Activated CD4-positive, alpha-beta T cell treated with anti-CD3 and anti-CD28 coated beads, Interleukin-10, Interleukin-2, amounts not matched to agents 100 ng/mL and 50 ng/mL, durations not matched to agents 16 hours and 8 hours (primary cell): ENCODE measurements at regions not wholly inside any gene's neighbourhood (a gene's known extent, or its start where the extent isn't known, plus 50 kb on each side); places are given as distances from the start of the nearest gene placed in this dataset.
"Not testable (repeated sequence)": the region's sequence is repeated elsewhere in the genome, so short reads cannot be mapped to it uniquely, and the experiment has no call there.

Experiments
- DNase-seq: peaks from one replicate; pipeline ENCODE4 v3.0.0-alpha.2; 2020

DNA sequence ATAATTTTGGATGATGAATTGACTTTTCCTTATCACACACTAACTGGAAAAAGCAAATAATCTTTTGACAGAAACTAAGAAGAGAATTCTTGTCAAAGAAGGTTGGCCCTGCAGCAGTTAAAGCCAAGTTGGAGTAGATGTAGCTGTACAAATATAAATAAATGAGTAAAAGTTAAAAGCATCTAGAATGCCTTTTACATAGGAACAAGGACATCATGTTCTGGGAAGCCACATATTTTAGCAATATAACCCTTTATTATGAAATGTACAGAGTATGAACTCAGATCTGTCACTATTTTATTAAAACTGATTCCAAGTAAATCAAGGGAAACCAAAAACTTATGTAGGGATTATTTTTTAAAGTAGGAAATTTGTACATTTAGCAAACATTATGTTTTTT, 269.4 kb upstream of the FAT4 start:
- DNase-seq: no peak

DNA sequence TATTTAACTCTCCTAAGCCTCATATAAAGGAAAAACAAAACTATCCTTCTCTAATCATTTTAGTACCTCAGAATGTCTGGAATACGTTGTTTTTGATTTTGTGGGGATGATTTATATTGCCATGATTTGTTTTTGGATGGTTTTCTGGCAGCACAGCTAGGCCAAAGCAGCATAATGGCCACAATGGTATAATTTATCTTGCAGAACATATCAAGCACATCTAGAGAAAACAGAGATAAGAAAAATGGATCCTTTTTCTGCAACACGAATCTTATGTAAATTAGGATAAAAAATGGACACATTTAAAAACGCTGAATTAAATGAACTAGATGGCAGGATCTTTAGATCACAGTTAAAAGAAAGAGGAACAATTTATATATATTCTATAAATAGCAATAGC, 269.9 kb upstream of the FAT4 start:
- DNase-seq: no peak

DNA sequence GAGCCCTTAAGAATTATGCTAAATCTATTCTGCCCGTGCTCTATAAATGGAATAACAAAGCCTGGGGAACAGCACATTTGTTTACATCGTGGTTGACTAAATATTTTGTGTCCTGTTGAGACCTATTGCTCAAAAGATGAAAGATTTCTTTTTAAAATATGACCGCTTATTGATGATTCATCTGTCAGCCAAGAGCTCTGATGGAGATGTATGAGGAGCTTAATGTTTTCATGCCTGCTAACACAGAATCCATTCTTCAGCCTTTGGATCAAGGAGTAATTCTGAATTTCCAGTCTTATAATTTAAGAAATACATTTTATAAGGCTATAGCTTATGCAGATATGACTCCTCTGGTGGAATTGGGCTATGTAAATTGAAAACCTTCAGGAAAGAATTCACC, 271.3 kb upstream of the FAT4 start:
- no peak for DNase-seq

DNA sequence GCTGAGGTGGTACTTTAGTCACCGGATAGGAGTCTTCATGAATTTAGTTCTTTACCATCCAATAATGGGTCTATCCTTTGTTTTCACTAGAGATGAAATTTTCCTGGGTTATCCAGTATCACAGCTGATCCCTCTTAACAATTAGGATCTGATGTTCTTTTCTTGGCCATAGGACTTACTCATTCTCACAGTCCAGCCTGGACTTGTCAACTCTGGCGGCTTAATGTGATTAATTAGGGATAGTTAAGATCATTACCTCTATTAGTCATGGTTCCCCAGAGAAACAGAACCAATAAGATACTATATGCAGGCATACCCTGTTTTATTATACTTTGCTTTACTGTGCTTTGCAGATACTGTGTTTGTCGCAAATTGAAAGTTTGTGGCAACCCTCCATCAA, 272.7 kb upstream of the FAT4 start:
- no peak for DNase-seq

- no peak for DNase-seq
These were observed 273.3 kb upstream of the FAT4 start for GRCh38 chr4:125041372-125041930.

DNA sequence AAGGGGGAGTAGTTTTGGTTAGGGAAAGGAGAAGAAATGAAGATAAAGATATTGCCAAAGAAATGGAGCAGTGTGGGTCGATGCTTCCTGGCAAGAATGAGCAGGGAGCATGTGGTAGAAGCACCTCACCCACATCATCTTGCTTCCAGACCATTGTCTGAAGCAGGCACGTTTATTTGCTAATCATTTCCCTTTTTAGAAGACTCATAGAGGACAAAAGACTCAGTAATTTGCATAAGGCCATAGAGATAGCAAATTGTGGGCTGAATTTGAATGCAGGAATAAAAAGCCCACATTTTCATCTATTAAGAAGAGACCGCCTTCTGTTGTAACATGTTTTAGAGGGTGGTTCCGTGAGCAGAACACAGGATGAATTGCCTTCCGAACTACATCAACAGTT, 275.2 kb upstream of the FAT4 start:
- no peak for DNase-seq

GRCh38 chr4:125022855-125023501, 291.8 kb upstream of the FAT4 start:
- no peak for DNase-seq

DNA sequence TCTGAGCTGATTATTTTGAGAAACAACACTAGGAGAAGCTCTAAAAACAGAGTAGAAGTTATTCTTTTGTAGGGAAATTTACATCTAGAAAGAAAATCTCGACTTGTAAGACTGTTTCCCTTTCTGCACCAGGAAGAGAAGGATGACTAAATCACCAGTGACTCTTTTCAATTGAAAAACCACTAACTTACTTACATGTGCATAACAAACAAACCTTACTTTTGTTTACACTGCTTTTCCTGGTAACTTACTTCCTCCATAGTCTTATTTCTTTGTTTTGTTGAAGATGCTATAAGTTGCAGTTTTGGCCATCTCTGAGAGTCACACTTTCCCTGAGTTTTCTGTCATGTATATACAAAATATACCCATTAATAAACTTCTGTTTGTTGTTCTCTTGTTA, 293.6 kb upstream of the FAT4 start:
- DNase-seq: no peak

DNA sequence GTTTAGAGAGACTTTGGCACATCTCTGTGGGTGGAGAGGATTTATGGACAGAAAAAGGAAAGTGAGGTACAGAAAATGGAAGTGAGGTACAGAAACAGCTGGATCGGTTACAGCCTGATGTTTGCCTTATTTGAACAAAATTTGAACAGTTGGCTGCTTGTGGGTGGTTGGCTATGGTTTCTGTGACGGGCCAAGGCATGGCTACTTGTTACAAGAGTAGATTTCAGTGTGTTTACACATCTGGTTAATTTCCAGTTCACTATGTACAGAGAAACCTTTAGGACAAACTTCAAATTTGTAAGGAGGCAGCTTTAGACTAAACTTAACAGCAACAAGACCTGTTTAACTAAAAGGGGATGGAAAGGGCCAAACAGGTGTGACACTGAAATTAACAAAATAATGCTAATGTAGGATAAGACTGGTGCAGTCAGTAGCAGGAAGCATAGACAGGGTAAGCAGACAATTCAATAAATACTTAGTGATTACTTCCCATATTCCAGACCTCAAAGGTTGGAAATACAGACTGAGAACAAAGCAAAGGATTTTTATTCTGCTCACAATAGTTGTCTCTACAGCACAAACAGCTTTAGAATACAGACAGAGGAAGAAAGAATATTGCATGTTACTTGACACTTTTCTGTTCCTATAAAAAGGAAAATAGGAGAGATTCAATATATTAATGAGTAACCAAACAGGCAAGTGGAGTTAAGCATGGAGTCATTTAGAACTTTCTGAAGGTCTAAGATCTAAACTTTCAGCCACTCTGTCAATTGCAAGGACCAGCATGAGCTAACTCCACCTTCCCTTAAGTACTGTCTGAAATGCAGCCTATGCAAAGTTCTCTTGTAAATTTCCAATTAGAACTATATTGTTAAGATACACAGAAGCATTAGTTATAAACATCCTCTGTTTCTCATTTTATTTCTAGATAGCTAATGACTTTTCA, 294.4 kb upstream of the FAT4 start:
- no peak for DNase-seq

- DNase-seq: no peak
These were observed 297.9 kb upstream of the FAT4 start for GRCh38 chr4:125016892-125017299.

DNA sequence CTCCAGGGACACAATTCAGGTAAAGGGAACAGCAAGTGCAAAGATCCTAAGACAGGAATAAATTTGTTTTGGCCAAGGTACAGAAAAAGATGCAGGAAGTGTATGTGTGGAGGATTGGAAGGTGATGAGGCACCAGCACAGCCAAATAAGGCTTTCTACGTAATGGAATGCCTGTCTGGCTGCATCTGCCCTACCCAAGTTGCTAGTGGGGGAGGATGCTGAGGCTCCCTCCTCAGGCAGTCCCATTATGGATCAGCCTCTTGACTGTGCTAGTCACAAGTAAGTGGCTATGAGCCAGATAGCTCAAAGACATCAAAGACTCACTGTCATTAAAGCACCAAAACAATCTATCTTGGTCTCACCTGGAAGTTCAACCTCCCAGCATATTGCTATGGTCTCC, 300.9 kb upstream of the FAT4 start:
- DNase-seq: no peak

DNA sequence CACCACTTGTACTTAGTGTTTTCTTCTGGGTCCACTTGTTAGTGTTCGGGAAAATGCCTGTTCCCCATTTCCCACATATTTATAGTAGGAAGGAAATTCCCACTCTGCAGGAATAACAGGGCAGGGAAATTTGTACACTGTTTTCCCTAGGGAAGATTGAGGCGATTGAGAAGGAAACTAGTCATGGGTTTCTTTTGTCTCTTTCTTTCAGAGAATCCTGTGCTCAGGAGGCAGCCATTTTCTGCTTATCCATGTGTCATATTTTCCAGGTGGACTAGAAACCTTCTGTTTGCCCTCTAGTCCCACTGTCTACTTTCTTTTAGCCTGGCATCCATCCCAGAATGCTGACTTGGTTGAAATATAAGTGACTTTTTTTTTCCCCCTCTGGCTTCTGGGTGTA, 299.1 kb upstream of the ANKRD50 start:
- DNase-seq: no peak

GRCh38 chr4:125010796-125011503, 298.4 kb upstream of the ANKRD50 start:
- no peak for DNase-seq

DNA sequence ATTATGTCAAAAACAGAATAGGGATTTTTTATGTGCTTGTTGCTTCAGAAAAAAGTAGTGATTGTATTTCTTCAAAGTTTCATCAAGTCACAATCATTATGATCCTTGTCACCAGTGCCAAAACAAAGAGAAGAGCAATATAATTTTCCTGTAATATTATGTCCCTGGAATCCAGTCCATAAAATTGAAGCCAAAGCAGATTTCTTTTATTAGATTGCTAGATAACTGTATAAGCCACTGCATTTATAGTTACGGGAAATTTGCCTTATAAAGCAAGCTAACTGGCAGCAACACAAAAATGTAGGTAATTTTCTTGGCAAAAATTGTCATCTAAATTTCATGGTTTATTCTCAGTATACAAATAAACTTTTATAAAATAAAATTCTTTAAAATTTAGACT, 296.1 kb upstream of the ANKRD50 start:
- DNase-seq: no peak

DNA sequence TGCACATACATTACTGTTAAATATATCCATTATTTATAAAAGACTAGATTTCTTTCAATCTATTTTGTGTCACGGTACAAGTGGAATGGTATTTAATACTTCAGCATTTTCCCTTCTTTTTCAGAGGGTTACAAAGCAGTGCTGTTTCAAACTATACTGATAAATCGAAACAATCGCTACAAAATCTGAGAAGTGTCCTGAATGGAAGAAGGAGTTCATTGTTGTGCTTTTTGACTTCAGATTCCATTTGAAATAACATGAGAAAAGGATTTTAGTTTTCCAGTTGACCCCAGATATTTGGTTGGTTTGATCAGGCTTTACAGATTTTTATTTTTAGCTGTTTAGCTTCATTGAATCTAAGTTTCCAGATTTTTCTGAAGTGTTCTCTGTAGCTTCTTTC, 292.1 kb upstream of the ANKRD50 start:
- no peak for DNase-seq

- DNase-seq: no peak
These were observed 291.3 kb upstream of the ANKRD50 start for GRCh38 chr4:125003840-125004239.

DNA sequence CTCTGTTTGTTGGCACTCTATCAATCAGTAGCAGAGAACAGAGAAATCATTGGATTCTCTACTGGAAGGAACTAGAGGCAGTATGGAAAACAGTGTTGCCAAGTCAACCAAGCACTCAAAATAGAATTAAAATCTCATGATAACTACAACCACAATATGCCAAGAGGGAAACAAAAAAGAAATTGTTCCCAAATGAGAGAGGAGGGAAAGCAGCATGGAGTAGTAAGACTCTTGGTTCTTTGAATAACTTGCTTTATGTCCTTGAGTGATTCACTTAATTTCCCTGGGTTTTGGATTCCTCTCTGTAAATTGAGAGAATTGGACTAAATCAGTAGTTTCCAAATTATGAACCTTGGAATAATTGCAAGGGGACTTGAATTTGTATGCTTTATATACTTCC, 285.5 kb upstream of the ANKRD50 start:
- DNase-seq: no peak

DNA sequence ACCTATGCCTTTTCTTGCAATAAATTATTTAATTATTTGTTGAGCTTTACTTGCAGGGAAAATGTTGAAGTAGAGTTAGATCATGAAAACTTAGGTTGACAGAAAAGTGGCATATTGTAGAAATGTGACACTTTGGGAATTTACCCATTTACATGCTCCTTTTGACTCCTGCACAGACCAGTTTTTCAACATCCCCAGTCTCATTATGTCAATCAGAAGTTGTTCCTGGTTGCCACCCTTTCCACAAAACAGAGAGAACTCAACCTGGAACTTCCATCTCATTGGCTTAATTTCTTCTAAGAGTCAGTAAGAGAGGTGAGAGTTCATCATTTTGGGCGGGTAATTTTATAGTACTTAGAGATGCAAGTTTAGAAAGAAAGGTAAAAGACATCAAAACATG, 284.6 kb upstream of the ANKRD50 start:
- no peak for DNase-seq

GRCh38 chr4:124993838-124994237, 281.3 kb upstream of the ANKRD50 start:
- DNase-seq: no peak

DNA sequence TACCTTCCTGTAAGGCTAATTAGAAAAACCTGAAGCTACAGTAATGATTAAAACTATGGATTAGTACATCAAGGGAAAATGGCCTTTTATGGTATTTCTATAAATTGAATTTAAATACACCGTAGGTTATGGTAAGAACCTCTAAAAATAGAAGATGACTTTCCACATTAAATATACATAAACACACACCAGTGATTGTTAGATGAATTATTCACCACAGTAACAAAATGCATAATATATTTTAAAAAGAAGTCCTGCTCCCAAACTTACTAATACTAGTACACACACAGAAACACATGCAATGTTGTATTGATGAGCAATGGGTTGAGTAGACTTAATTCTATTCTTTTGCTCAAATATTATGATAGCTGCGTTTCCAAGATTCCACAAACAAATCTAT, 277.9 kb upstream of the ANKRD50 start:
- no peak for DNase-seq

- no peak for DNase-seq
These were observed 267.8 kb upstream of the ANKRD50 start for GRCh38 chr4:124980276-124980752.

DNA sequence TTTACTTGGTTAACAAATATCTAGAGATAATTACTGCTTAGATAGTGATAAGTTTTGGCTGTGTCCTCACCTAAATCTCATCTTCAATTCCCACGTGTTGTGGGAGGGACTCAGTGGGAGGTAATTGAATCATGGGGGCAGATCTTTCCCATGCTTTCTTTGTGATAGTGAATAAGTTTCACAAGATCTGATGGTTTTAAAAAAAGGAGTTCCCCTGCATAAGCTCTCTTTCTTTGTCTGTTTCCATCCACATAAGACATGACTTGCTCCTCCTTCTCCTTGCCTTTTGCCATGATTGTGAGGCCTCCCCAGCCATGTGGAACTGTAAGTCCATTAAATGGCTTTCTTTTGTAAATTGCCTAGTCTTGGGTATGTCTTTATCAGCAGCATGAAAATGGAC, 266.0 kb upstream of the ANKRD50 start:
- DNase-seq: not testable (repeated sequence)

DNA sequence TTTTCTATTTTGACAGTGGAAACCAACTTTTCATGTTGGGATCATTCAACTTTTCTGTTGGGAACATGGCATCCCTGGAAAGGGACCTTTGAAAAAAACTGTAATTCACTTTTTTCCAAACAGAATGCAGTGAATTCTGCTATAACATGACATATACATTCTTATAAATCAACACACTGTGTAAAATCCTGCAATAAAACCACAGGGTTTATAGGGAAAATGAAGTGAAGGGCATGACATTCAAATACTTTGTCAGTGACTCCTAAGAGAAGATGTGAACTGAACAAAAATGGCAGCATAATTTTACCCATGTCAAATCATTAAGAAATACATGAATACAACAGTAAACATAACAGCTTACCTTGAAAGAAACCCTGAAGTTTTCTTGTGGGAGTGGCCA, 264.5 kb upstream of the ANKRD50 start:
- no peak for DNase-seq
